ENCODE measurements at regions not wholly inside any gene's neighbourhood (a gene's known extent, or its start where the extent isn't known, plus 50 kb on each side); places are given as distances from the start of the nearest gene placed in this dataset.

- POLR2A ChIA-PET: no interaction called here
- Histone ChIP-seq H3K4me2 (no peak overlapping the region), H3K27ac (no peak overlapping the region), H3K4me1 (no peaks in the 10 kb centered on the region), H3K4me3 (no peak overlapping the region), H3K9me3 (peaks cover 28% of the 10 kb centered on the region)
- ATAC-seq (no peak), DNase-seq (ENCODE audit: low read depth in 1 of 2, low spot score in 1 of 2) (no peak), FAIRE-seq (no peak)
- TF ChIP-seq SMC3 (IDR thresholded peaks at IDR 0.05) (no peak), RAD21 (conservative IDR thresholded peaks at IDR 0.05 in 1 of 2, IDR thresholded peaks at IDR 0.05 in 1 of 2) (no peak), ELK1 (IDR thresholded peaks at IDR 0.05; ENCODE audit: low read depth, low read length) (no peak), HES2 (IDR thresholded peaks at IDR 0.05) (no peak), RNF2 (IDR thresholded peaks at IDR 0.05; ENCODE audit: borderline replicate concordance, low read depth) (no peak), ZC3H11A (IDR thresholded peaks at IDR 0.05) (no peak), PHF8 (IDR thresholded peaks at IDR 0.05; ENCODE audit: borderline replicate concordance, low read depth) (no peak), POLR2A (IDR thresholded peaks at IDR 0.05; ENCODE audit: low read length) (no peak), HOXB13 (CRISPR knock-in tag; IDR thresholded peaks at IDR 0.05; ENCODE audit: low read depth) (no peak), SREBF2 (IDR thresholded peaks at IDR 0.05) (no peak), HMGXB4 (CRISPR knock-in tag; IDR thresholded peaks at IDR 0.05; ENCODE audit: borderline replicate concordance) (no peak), FOSL2 (IDR thresholded peaks at IDR 0.05) (no peak), FOSL2 (CRISPR knock-in tag; IDR thresholded peaks at IDR 0.05) (no peak)
- CTCF ChIA-PET: no interaction called here
Observed at GRCh38 chr15:27627623-27628022, 471.5 kb downstream of the OCA2 start.

- WGBS (ENCODE audit: missing lambda C conversion rate): 10% methylated on average over 9 of the region's 9 CpGs
- TF ChIP-seq CHD4 (IDR thresholded peaks at IDR 0.05; ENCODE audit: borderline replicate concordance) (no peak), FOSB (CRISPR knock-in tag; IDR thresholded peaks at IDR 0.05) (no peak), RNF2 (IDR thresholded peaks at IDR 0.05; ENCODE audit: borderline replicate concordance, low read depth) (no peak), POLR2AphosphoS2 (conservative IDR thresholded peaks at IDR 0.05; ENCODE audit: low read length) (no peak), HES2 (IDR thresholded peaks at IDR 0.05) (no peak), MAFK (IDR thresholded peaks at IDR 0.05; ENCODE audit: partially characterized antibody) (no peak), CBX8 (IDR thresholded peaks at IDR 0.05) (no peak), MAZ (IDR thresholded peaks at IDR 0.05; ENCODE audit: borderline replicate concordance, low read depth, low read length) (no peak), EHF (CRISPR knock-in tag; IDR thresholded peaks at IDR 0.05) (no peak), RAD21 (conservative IDR thresholded peaks at IDR 0.05 in 1 of 2, IDR thresholded peaks at IDR 0.05 in 1 of 2) (no peak), EP300 (IDR thresholded peaks at IDR 0.05) (no peak), USF2 (IDR thresholded peaks at IDR 0.05) (no peak), MYC (IDR thresholded peaks at IDR 0.05; ENCODE audit: borderline replicate concordance, low read length) (no peak), PBX3 (IDR thresholded peaks at IDR 0.05) (no peak), ATOH8 (CRISPR knock-in tag; IDR thresholded peaks at IDR 0.05; ENCODE audit: low read depth) (no peak), ZC3H11A (IDR thresholded peaks at IDR 0.05) (no peak)
Observed at GRCh38 chr15:27623560-27624305, 475.4 kb downstream of the OCA2 start.

More at GRCh38 chr15:27623560-27624305, 475.4 kb downstream of the OCA2 start:
- no peak for FAIRE-seq
- Histone ChIP-seq H3K27ac (no peak overlapping the region), H3K4me1 (no peaks in the 10 kb centered on the region), H3K4me3 (no peak overlapping the region), H3K4me2 (no peak overlapping the region), H3K9me3 (peaks cover 22% of the 10 kb centered on the region)
- POLR2A ChIA-PET: no interaction called here
- CTCF ChIA-PET: no interaction called here
- no peak for ATAC-seq
- no peak for DNase-seq (ENCODE audit: low read depth in 1 of 2, low spot score in 1 of 2)
